ENCODE measurements at regions not wholly inside any gene's neighbourhood (a gene's known extent, or its start where the extent isn't known, plus 50 kb on each side); places are given as distances from the start of the nearest gene placed in this dataset.

DNA sequence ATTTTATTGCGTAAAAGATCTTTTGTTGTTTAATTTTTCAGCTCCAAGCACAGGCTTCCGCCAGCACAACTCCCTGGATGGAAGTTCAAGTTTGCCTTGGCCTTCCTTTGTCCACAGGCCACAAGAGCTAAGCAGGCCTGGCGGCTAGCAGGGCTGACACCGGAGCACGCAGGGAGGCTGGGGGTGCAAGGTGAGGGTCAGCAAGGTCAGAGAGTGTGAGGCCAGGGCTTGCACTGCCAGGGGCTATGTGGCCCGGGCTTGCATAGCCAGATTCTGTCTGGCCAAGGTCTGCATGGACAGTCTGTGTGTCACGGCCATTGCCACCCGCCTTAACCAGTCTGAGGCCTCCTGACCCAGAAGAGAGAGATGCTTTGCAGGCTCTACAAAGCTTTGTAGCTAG lies 123.9 kb downstream of the BCOR start:
- DNase-seq = no peak

- DNase-seq = no peak
Observed at GRCh38 chrX:39974270-39974669, 123.5 kb downstream of the BCOR start.

DNA sequence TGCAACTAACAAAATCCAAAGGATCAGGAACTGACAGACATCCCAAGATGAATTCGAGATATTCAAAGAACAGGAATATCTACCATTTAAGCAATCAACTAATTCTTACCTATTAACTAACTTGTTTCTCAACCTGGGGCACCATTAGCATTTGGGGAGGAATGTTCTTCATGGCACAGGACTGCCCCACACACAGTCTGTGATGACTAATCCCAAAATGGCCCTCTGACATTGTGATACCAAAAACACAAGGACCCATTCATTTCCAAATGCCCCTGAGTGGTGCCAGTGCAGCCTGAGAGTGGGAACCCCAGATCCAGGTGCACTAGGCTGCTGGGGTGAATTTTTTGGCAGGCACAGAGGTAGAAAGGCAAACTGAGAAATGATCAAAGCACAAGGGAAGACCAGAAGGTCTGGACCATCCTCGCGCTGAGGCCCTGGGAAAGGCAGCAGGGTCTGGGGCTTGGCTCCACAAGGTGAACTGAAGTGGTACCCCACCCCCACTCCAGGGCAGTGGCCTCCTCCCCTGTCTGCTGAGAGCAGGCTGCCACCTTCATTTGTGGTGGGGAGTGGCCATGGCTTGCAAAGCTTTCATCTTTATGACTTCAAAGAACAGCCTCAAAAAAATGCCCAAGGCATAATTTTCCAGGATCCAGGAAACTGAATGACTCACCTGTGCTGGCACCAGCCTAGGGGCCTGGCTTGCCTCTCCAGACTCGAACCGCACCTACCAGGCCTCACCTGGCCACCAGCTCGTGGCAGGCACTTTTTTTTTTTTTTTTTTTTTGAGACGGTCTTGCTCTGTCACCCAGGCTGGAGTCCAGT lies 122.4 kb downstream of the BCOR start:
- no peak for DNase-seq

DNA sequence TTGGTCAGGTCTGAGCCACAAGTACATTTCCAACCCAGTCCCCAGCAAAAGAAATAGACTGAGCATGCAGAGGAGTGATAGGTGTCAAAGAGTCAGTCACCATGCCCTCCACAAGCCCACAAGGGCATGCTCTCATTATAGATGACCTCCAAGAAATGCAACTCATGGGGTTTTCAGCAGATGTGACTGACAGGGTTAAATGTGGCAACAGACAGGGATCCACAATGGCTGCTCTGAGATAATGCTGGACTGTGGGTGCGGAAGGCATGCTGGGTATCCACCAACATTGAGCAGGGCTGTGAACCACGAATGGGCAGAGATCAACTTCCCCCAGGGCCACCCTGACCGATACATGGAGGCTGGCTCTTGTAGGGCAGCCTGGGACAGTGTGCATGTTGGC lies 115.8 kb downstream of the BCOR start:
- no peak for DNase-seq

DNA sequence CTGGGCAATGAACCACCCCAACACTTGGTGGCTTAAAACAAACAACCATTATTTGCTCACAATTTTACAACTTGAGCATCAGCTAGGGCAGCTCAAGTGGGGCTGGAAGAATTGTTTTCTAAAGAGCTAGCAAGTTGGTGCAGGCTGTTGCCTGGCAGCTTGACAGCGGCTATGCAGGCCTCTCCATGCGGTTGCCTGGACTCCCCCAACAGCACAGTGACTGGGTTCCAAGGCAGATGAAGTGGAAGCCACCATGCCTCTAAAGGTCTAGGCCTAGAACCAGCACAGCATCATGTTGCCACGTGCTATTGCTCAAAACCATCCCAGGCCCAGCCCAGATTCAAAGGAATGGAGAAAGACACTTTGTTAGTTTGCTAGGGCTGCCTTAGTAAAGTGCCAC lies 114.8 kb downstream of the BCOR start:
- no peak for DNase-seq

DNA sequence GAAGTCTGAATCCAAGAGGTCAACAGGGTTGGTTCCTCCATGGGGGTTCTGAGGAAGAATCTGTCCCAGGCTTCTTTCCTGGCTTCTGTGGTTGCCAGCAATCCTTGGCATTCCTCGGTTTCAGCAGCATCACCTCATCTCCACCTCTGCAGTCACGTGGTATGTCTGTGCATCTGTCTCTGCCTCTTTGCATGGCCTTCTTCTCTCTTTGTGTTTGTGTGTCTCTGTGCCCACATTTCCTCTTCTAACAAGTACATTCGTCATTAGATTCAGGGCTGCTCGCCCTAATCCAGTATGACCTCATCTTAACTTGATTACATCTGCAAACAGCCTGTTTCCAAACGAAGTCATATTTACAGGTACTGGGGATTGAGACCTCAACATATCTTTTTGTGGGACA lies 114.0 kb downstream of the BCOR start:
- DNase-seq = peak; percentile 8

GRCh38 chrX:39984191-39984956 lies 113.4 kb downstream of the BCOR start:
- no peak for DNase-seq

- DNase-seq = no peak
Observed at GRCh38 chrX:39985071-39985470, 112.7 kb downstream of the BCOR start.

DNA sequence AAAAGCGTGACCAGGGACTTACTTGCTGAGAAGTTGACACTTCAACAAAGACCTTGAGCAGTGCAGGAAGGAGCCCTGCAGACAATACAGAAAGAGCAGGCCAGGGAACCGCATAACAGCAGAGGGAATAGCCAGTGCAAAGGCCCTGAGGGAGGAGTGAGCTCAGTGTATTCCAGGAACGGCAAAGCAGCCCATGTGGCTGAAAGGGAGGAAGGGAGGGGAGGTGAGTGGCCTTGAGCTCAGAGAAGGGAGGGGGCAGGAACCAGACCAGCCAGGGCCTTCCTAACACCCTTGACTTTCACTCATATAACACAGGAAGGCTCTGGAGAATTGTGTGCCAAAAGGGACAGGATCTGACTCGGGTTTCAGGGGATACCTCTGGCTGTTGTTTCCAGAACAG lies 112.2 kb downstream of the BCOR start:
- DNase-seq = no peak

- DNase-seq = no peak
Observed at GRCh38 chrX:39988496-39988895, 109.3 kb downstream of the BCOR start.

DNA sequence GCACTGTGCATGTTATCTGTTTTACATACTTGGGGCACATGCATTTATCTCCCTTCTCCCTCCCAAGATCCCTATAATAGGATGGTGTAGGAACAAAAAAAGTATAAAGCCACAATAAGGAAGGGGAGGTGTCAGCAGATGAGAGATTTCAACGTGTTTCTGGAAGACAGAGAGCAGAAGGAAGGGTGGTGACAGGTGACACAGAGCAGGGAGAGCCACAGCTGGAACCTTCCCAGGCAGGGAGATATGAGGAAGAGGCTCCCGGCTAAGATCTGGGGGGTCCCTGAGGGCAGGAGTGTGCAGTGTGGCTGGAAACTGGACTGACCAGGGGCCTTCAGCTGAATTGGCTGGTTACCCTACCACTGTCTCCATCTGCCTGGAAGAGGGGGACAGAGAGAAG lies 107.4 kb downstream of the BCOR start:
- DNase-seq = no peak

GRCh38 chrX:39992300-39992699 lies 105.5 kb downstream of the BCOR start:
- DNase-seq = no peak

DNA sequence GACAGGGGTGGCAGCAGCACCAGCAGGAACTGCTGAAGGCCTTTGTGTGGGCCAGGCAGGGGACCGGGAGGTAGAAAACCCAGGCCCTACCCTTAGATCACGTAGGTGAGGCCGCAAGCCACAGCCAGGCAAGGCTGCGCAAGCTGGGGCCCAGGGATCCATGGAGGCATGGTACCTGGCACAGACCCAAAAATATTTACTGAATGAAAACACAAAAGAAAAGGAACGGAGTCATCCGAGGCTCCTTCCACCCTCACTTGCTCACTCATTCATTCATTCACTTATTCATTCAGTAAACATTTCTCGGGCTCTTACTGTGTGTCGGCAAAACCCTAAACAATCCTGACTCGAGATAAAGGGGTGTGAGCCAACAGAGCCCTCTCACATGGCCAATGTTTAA lies 102.3 kb downstream of the BCOR start:
- no peak for DNase-seq

DNA sequence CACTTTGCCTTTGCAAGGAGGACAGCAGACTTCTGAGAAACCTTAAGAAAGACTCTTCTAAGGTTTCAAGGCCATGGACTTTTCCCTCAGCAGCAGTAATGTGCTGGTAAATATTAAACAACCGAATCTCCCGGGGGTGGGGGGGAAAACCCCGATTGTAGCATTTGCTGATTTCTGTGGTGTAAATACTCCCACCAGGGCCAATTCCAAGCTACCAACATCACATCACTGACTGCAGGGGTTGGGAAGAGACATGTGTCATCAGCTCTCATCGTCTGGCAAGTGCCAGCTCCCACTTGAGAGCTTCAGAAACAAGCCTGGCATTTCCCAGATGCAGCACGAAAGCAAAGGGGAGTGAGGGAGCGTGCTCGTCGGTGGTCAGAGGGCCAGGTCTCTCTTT lies 101.2 kb downstream of the BCOR start:
- DNase-seq = no peak

DNA sequence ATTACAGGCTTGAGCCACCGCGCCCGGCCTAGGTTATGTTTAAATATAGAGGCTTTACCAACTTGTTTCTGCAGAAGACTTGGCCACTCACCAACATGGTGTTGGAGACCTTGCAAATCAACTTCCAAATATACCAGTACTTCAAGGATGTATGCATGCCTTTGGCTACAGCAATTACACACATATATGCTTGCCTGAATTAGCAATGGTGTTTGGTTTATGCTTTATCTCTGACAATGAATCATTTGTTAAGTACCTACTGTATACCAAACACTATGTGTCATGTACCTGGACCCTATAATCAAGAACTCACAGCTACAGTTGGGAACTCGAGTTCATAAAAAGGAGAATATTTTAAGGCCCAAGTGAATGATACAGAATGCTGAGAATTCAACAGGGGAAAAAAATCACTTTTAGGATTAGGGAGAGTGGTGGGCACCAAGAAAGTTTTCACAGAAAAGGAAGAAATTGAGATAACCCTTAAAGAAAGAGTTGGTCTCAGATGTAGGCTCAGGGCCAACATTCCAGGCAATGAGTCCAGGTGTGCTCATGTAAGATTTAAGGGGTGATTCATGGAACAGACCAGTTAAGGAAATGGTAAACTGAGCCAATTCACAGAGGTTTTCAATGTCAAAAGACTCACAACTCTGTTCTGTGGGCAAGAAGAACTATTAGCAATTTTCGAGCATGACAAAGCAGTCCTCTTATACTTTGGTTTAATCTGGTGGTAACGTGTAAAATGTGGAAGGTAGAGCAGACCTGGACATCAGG lies 98.9 kb downstream of the BCOR start:
- no peak for DNase-seq

Data from inflammatory macrophage treated with lipopolysaccharide for 4 hours (primary cell).